Ovary (tissue), 7 donors: ENCODE measurements at regions not wholly inside any gene's neighbourhood (a gene's known extent, or its start where the extent isn't known, plus 50 kb on each side); places are given as distances from the start of the nearest gene placed in this dataset.

Source experiments
- DNase-seq, 5 donors: peaks; one replicate each; pipeline ENCODE4 v3.0.0-alpha.2; 2019 to 2020
- H3K27ac ChIP-seq, 2 donors: fragments of 200-600 bp; one replicate each; pipeline versions ENCODE4 v1.5.1 to v1.8.0; 2019 to 2022
- H3K27me3 ChIP-seq: fragments of 200-600 bp; one replicate; pipeline ENCODE4 v1.8.0; 2022
- H3K36me3 ChIP-seq: fragments of 200-600 bp; sonication (generic); one replicate; pipeline ENCODE4 v1.5.1; 2019
- H3K4me1 ChIP-seq: one replicate; pipeline ENCODE4 v1.8.1; 2013; ENCODE audit warnings: mild to moderate bottlenecking, moderate library complexity; ENCODE audit not compliant: insufficient read depth
- H3K4me3 ChIP-seq: fragments of 200-600 bp; sonication (generic); one replicate; pipeline ENCODE4 v1.5.1; 2017
- H3K9me3 ChIP-seq, 2 donors: fragments of 200-600 bp in 1 of 2; sonication (generic) in 1 of 2; one replicate each; pipeline versions ENCODE4 v1.5.1 to v1.8.1; 2013 to 2019; ENCODE audit warnings: mild to moderate bottlenecking in 1 of 2, moderate library complexity in 1 of 2
- CTCF ChIP-seq, 3 donors: fragments of 450-650 bp in 2 of 3; fragments of 200-600 bp in 1 of 3; IDR thresholded peaks; one replicate each; pipeline versions ENCODE4 v1.5.1 to v1.8.0; 2016 to 2022; ENCODE audit warnings: antibody characterized with exemption in 3 of 3, mild to moderate bottlenecking in 1 of 3
- EP300 ChIP-seq: sonication (generic); formaldehyde crosslinking; IDR thresholded peaks from one replicate; pipeline ENCODE4 v1.6.1; 2017; ENCODE audit warnings: antibody characterized with exemption
- POLR2A ChIP-seq: fragments of 450-650 bp; IDR thresholded peaks from one replicate; pipeline ENCODE4 v1.6.1; 2017; ENCODE audit warnings: antibody characterized with exemption, mild to moderate bottlenecking, moderate library complexity
- WGBS, 3 donors: extraction: QIAGEN DNeasy Blood & Tissue Kit in 1 of 3; methylation state at CpG; one replicate each; pipeline versions ENCODE4 v1.1.5 to v1.1.7; 2013 to 2017; 5-methylcytosine and 5-hydroxymethylcytosine counted together
- intact Hi-C, 4 donors: fragments of 100-400 bp; cut with DNase I; formaldehyde crosslinking; loops; one replicate each; pipeline versions ENCODE4 v1.11.0 to v1.15.1; 2022 to 2023
- donor health status: DM: no; HTN: no; CAD: no; lungs with moderate emphysema.
- donor health status: DM: no; HTN: no; CAD: no.
- donor health status: Bipolar disorder and iron deficiency.
- donor health status: DM: no; HTN: no; CAD: no.
- donor health status: DM: yes; HTN: yes; CAD: no.

GRCh38 chr5:152990649-152991048 is 499.8 kb upstream of the GRIA1 start:
- WGBS, 3 donors, result 41 to 48% (median 46%) methylated on average over 2 of the region's 2 CpGs

GRCh38 chr5:152994033-152994680 is 496.3 kb upstream of the GRIA1 start:
- H3K27me3 ChIP-seq, result no peaks in the 10 kb centered on the region
- H3K9me3 ChIP-seq, result no peaks in the 10 kb centered on the region
- intact Hi-C loops, result no loop called here
- no peak overlapping the region for H3K27ac ChIP-seq
- H3K36me3 ChIP-seq, result no peaks in the 10 kb centered on the region
- no peaks in the 10 kb centered on the region for H3K4me1 ChIP-seq
- no peak for DNase-seq
- no peak overlapping the region for H3K4me3 ChIP-seq
- TF ChIP-seq CTCF (IDR thresholded peaks at IDR 0.05) (no peak), EP300 (no peak), POLR2A (no peak)
- 43 to 61% (median 46%) methylated on average over 5 of the region's 5 CpGs for whole genome bisulfite sequencing, 3 donors

More at GRCh38 chr5:152990649-152991048, 499.8 kb upstream of the GRIA1 start:
- no peaks in the 10 kb centered on the region for H3K4me1 ChIP-seq
- no peak overlapping the region for H3K27ac ChIP-seq
- no peak for TF ChIP-seq EP300
- TF ChIP-seq CTCF (IDR thresholded peaks at IDR 0.05), result no peak
- no peak for TF ChIP-seq POLR2A
- H3K4me3 ChIP-seq, result no peak overlapping the region
- no peak for DNase-seq
- intact Hi-C loops, result no loop called here
- H3K27me3 ChIP-seq, result no peaks in the 10 kb centered on the region
- no peaks in the 10 kb centered on the region for H3K36me3 ChIP-seq
- H3K9me3 ChIP-seq, result no peaks in the 10 kb centered on the region

GRCh38 chr5:152995214-152995725 is 495.2 kb upstream of the GRIA1 start:
- DNase-seq, result no peak
- TF ChIP-seq POLR2A, result no peak
- no peak for TF ChIP-seq CTCF (IDR thresholded peaks at IDR 0.05)
- TF ChIP-seq EP300, result no peak

GRCh38 chr5:153005711-153006110 is 484.8 kb upstream of the GRIA1 start:
- Histone ChIP-seq H3K4me3 (no peak overlapping the region), H3K4me1 (no peaks in the 10 kb centered on the region), H3K27ac (no peak overlapping the region), H3K27me3 (no peaks in the 10 kb centered on the region), H3K9me3 (no peaks in the 10 kb centered on the region), H3K36me3 (no peaks in the 10 kb centered on the region)
- WGBS, 3 donors, result 80 to 91% (median 85%) methylated on average over 2 of the region's 2 CpGs
- no peak for TF ChIP-seq EP300
- no peak for TF ChIP-seq CTCF (IDR thresholded peaks at IDR 0.05)
- no peak for TF ChIP-seq POLR2A
- DNase-seq, result no peak
- intact Hi-C loops, result no loop called here

More at GRCh38 chr5:152995214-152995725, 495.2 kb upstream of the GRIA1 start:
- no peak overlapping the region for H3K4me3 ChIP-seq
- H3K27ac ChIP-seq, result no peak overlapping the region
- WGBS, 3 donors, result 57 to 76% (median 66%) methylated on average over 1 of the region's 1 CpG
- H3K27me3 ChIP-seq, result no peaks in the 10 kb centered on the region
- no peaks in the 10 kb centered on the region for H3K9me3 ChIP-seq
- no peaks in the 10 kb centered on the region for H3K36me3 ChIP-seq
- H3K4me1 ChIP-seq, result no peaks in the 10 kb centered on the region
- intact Hi-C loops, result no loop called here
